Kidney glomerular epithelial cell (primary cell): ENCODE measurements at regions not wholly inside any gene's neighbourhood (a gene's known extent, or its start where the extent isn't known, plus 50 kb on each side); places are given as distances from the start of the nearest gene placed in this dataset.
"Not testable (repeated sequence)": the region's sequence is repeated elsewhere in the genome, so short reads cannot be mapped to it uniquely, and the experiment has no call there.

ENCODE experiments used
- DNase-seq: peaks from one replicate; lab custom pipeline; 2025; lab: John Stamatoyannopoulos, UW

DNA sequence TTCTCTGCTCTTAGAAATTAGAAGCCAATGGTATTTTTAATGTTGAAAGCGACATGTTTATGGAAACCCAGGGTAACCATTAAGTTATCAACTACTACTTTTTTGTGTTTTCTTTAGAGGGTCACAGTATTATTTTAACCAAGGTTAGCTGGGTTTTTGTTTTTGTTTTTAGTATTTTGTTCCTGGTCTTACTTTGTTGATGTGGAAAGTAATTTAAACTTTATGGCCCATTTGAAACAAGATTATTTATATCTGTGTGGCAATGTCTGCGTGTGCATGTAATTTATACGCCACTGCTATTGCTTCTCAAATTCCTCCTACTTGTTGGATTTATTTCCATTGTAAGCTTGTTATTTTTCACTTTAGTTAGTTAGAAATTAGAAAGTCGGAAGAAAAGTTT is 722.1 kb upstream of the NR2F2 start:
- no peak for DNase-seq

DNA sequence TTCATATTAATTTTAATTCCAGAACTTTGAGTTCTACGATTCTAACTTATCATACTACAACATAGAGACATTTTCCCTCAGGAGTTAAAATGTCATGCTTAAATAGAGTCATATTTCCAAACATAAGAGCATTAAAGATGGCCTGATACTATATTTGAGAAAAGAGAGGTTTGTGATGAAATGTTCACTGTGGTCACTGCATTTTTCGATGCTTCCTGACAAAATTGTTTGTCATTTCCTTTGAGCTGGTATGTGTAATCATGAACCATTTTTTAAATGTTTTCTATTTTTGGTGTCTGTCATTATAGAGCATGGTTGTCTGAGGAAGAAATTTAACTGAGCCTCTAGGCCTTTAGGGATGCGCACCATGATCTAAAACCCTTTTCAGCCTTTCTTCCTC is 721.4 kb upstream of the NR2F2 start:
- DNase-seq, result no peak

DNA sequence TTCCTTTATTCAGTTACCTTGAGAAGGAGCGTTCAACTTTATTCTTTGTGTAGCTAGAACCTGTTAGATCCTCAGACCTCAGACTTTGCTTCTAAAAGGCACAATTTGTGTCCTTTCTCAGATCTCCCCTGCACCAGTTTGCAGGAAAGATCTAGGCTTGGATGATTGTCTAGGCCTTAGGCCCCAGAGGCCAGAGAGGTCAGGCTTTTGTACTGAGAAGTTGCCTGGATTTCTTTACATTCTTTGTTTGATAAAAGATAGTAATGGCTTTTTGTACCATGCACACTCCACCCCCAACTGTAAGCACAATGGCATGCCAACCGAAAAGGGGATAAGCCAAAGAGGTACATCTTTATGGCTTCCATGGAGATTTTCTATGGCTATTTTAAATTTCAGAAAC is 719.6 kb upstream of the NR2F2 start:
- no peak for DNase-seq

DNA sequence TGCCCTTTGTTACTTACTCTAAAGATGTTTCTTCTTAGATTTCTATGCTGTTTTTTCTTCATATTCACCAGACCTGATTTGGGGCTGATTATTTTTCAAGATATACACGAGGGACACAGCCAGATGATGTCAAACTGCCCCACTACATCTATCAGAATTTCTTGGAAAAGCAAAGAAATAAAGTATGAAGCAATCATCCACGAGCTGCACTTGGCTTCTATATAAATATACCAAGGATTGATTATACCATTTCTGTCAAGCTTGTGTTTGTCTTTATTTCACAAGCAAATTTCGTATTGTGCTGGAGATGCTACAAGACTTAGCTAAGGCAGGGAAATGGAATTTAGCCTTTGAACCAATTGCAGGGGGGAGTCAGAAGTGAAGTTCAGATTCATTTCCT is 715.1 kb upstream of the NR2F2 start:
- no peak for DNase-seq

DNA sequence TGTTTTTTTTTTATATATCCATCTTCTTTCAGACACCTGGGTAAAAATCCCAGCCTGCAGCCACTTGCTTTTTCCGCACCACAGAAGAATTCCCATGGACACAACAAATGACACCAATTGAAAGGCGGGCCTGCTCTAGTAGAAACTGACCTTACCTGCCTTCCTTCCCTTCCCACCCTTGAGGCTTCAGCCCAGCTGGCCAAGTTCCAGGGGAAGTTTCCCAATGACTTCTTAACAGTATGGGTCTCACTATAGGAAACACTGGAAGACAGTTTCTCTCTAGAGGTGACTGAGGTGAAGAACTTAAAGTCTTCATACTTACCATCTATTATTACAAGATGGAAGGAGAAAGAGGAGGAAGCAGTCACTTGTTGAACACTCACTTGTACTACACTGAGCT is 714.2 kb upstream of the NR2F2 start:
- DNase-seq, result no peak

DNA sequence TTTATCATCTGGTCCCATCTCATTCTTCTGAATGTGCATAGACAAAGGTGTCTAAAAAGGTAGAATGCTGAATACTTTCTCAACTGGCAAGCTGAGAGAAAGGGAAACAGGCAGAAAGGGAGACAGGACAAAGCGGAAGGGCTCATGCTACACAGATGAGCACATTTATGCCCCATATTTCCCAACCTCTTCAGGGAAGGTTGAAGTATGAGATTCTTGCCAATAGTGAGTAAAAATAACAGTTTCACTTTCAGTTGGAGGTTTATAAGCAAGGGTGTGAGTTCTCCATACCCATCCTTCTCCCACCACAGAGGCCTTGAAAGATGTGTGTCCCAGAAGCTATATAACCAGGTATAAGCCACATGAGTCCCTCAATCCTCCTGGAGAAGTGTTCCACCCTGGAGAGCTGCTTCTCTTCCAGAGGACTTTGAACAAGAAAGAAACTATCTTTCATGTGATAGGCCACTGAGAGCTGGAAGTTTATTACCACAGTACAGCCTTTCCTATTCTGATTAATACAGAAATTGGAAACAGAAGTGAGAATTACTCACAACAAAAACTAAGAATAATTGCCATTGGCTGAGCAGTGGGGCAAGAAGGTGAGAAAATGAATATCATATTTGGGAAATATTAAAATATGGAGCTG is 709.4 kb upstream of the NR2F2 start:
- no peak for DNase-seq

DNA sequence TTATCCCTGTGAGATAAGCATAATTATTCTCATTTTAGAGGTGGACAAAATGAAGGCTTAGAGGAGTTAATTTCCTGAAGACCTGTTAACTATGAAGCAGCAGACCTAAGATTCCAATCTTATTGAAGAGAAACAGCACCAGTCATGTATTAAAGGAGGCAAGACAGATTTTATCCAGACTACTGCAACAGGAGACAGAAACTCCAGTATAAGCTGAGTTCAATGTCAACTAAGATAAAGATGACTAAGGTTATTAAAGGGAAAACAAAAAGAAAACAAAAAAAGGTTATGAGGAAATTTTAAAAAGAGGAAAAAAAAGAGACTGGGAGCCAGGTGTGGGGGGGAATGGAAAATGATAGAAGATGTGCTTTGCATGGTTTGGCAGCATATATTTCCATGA is 707.7 kb upstream of the NR2F2 start:
- DNase-seq, result no peak

DNA sequence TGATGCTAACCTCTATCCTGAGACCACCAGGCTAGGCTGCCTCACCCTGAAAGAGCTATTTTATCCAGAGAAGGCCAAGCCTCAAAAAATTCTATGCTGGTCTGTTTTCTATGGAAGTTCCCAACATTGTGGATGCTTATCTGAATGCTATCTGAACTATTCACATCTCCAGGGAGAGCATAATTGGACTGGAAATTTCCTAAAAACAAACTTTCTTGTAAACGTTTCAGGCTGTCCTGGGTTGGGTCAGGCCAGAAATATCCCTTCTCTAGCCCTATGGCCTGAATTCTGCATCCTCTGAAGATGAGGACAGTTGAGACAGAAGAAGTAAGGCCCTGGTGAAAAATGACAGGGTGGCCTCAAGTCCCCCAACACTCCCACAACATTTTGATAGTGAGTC is 706.4 kb upstream of the NR2F2 start:
- DNase-seq, result no peak

DNA sequence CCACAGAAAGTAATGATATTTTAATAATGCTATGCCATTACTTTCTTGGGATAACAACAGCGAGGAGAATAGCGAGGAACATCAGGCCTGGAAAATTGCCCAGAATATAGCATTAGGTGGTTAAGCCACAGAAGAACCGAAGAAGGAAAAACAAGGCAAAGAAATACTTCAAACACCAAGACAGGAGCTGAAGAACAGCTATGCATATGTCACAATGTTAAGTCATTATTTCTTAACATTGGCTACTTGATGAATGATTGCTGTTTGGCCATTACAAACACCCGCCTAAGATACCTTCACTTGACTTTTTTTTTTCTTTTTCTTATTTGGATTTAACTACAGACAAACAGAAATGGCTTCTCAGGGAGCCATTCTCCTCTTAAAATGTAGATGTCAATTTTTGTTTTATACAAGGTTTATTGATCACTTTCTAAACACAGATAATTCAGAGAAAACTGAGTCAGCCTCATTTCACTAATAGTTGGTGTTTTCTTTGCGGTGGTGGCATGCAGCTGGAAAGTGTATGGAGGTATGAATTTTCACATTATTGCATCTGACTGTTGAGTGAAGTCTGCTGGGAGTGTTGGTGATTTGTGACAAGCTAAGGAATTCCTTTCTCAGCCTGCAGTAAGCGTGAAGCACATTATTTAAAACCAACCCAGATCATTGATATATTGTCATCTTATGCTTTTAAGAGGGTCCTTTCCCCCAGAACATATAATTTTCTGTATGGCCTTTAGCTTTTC is 705.7 kb upstream of the NR2F2 start:
- no peak for DNase-seq

DNA sequence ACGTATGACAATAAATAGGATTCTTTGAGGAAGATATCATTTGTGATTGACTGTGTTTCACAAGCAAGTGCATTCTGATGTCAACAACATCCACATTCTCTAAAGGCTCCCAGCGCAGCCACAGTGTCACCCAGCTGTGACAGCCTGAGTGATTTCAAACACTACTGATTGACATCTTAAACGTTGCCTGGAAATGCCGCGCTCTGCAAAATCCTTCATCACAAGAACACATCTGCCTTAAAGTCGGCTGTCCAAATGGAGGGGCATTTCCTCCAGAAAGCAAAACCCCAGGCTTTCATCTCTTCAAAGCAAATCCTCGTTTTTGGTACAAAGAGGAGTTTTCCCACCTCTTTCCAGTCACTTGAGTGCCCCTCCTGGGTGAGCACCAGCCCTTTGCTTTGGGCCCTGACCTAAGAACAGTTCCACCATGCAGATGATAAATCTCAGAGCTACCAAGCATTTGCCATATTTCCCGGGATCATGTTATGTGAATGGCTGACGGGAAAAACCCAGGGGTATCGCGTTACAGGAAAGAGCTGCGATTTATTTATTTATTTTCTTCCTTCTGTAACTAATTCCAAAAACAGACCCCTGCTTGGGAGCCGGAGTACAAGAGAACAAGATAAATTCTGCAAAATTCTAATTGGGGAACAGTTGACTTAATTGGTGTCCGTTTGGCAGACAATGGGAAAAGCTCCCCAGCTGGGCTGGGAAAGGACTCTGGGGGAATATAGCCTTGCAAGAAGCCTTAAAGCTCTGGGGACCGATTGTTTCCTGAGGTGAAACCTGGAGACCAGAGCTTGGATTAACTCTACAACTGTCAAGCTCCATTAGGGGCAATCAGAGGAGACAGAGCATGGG is 703.8 kb upstream of the NR2F2 start:
- no peak for DNase-seq

DNA sequence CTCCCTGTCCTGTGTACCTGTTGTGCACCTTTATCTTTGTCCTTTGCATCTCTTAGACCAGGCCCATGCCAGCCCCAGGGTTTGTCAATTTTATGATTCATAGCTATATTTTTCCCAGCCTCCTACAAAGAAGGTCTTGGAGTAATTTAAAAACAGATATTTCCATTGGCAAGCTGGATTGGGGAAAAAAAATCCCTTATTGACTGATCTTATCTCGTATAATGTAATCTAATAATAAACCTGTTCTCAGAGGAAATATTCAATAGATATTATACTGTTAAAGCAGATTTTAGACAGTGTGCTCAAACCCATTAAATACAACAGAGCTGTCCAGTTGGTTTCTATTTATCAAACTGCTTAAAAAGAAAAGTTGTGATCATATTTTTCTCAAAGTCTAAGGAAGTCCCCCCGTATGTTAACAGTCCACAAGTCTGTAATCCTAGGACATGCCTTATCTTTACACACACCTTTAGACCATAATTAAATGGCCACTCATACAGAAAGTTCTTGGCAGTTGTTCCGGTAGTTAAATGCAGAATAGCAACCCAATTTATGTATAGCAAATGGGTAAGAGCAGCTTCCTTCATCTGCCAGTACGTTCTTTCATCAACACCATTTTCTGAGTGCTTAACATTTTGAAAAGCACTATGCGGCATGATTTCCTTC is 700.9 kb upstream of the NR2F2 start:
- DNase-seq, result no peak

DNA sequence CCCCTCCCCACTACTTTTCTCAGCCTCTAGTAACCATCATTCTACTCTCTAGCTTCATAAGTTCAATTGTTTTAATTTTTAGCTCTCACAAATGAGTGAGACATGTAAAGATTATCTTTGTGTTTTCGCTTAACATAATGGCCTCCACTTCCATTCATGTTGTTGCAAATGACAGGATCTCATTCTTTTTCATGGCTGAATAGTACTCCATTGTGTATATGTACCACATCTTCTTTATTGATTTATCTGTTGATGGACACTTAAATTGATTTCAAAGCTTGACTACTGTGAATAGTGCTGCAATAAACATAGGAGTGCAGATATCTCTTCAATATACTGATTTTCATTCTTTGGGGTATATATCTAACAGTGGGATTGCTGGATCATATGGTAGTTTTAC is 699.8 kb upstream of the NR2F2 start:
- no peak for DNase-seq

DNA sequence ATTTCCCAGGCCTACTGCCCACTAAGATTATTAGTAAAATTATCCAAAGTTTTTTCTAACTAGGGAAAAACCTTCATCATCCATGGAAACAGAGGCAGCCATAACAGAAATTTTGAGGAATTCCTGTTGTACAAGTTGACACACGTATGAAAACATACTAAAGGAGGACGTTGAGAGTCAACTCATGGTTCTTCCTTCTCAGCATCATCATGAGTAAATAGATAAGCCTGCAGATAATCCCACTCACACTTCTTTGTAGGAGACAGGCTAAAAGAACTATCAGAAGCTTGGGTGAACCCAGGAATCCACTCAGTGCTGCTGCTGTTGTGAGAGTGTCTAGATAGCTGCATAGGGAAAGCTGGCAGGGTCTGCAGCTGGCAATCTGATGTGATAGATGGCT is 694.8 kb upstream of the NR2F2 start:
- DNase-seq, result no peak

DNA sequence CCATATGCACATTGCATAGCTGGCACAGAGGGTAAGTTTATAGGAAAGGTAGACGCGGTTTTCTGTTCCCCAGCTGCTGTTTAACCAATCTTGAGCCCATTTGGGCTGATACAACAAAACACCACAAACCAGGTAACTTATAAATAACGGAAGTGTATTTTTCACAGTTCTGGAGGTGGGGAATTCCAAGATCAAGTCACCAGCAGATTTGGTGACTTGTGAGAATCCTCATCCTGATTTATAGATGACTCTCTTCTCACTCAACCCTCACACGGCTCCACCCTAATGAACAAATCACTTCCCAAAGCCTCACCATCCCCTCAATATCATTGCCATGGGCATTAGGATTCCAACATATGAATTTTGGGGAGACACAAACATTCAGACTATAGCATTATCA is 694.4 kb upstream of the NR2F2 start:
- DNase-seq, result no peak

DNA sequence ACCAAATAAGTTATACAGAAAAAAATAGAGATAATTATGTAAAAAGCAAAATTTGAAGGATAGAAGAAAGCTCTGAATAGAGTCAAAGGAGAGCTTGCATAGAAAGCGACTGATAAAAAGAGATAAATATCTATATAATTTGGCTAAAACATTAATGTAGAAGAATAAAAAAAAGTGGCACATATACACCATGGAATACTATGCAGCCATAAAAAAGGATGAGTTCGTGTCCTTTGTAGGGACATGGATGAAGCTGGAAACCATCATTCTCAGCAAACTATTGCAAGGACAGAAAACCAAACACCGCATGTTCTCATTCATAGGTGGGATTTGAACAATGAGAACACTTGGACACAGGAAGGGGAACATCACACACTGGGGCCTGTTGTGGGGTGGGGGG is 693.3 kb upstream of the NR2F2 start:
- DNase-seq, result not testable (repeated sequence)

DNA sequence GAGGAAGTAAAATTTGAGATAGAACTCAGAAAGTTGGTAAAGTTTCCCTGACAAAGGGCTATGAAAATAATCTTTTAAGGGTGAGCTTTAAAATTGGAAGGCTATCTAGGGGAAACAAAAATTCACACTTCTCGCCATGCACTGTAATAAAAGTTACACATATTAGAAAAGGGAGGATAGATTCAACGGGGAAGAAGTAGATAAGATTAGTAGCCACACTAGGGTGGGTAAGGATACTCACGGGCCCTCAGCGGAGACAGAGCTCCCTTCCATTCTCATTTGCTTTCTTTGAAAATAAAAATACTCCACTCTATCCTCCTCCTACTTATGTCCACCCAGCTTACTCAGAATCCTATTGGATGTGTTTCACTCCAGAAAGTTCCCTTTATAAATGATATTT is 691.3 kb upstream of the NR2F2 start:
- DNase-seq, result no peak

DNA sequence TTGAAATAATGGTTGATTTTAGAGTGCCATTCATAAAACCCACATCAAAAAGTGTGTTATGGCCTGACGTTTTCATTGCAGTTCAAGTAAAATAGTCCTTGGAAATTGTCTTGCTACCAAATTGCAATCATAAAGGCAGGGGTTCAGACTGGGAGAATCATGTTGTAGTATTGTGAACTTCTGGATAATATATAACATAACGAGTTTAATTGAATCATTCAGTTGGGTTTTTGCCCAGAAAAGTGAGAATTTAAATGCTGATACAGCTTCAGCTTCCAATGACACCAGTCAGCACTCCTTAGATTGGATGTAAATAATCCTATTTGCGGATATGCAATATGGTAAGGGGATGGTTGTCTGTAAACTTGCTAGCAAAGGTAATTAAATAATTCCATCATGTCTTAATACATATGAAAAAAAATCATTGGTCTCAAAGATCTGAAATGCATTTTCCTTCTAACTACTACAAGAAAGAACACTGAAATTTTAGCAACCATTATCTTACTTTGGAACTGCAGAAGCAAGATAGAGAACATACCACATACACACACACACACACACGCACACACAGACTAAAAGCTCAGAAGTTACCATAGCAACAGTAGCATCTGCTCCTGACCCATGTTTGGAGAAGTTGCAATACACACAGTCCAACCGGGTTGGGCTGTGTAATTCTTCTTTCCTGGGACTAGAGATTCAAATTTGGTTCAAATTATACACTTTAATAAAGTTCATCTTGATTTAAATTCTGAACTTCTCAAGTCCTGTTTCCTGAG is 686.2 kb upstream of the NR2F2 start:
- no peak for DNase-seq

DNA sequence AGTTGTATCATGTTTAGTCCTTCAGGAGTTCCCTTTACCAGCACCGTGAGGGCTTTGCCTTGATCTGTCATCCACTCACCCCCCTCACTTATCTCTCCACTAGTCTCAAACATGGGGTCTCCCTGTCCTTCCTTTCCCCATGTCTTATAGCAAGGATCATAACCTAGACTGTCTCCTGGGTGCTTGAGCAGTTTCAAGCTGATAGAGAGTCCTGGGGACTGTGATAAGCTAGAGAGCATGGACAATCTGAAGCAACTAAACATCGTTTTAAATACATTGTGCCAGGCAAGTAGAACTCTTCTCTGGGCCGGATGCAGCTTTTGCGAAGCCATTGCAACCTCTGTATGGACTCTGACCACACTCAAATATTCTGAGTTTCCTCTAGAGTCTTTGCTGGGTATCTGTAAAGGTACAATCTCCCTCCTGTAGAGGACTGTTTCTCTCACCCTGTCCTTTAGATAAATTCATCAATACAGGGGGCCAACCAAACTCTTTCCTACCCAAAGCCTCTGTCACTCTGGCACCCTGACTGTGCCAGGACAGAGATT is 684.6 kb upstream of the NR2F2 start:
- no peak for DNase-seq

DNA sequence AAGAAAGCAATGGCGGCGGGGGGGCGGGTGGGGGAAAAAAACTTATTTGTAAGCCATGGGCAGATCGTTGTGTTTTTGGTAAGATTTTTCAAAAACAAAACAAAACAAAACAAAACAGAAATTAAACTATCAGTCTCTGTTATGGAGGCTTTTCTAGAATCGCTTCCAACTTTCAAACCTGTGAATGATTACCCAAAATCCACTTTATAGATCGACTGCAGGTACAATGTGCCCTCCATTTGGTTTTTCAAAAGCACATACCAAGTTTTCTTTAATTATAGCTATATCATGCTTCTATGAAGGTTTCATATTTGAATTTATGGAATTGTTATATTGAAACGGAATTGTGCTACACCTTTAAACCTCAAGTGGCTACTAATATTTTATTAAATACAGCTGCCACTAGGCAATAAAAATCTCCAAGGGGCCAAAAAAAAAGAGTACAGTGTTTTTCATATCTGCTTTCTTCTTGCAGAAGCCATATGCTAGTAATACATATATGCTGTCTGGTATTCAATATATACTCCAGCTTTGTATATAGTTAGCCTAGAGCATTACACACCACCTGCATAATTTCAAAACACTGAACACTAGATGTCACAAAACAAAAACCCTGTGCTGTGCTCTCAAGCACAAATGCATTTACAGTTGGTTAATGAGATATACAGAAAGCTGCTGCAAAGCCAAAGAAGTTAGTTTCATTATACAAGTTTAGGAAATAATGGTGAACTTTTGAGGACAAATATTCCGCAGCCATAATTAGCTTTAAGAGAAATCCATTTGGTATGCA is 683.8 kb upstream of the NR2F2 start:
- no peak for DNase-seq

DNA sequence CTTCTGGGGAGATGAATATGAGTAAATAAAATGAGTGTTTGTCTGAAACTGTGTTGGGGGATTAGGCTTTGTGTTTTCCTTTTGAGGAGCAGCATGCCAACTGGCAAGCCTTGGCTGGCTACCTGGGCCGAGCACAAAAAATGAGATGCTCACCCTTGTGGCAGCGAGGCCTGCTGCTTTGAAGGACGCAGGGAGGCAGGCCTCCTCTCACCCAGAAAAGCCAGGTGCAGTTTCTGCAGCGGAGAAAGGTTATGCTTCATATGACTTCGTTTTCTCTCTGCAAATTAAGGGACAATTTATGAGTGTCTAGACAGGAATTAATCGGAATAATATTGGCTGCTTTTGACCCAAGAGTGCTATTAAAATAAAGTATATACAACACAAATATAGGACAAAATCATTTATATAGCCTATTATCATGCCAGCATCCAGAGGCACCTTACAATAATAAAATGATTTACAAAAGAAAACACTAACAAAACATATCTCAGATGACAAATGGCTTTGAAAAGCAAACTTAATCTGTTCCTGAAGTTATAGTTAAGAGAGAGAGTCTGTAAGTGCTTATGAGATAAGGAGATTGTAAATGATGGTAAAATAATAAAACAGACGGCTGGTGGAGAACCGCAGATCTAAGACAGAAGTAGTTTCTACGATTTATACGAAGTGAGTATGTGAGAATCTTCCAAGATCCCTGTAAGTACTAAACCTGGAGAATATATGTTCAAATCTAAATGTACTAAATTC is 682.8 kb upstream of the NR2F2 start:
- DNase-seq, result no peak
